Renal cortical epithelial cell (primary cell): ENCODE measurements at regions not wholly inside any gene's neighbourhood (a gene's known extent, or its start where the extent isn't known, plus 50 kb on each side); places are given as distances from the start of the nearest gene placed in this dataset.
A peak's percentile ranks its signal among the peaks of the same experiment; 100 is the strongest.
"Not testable (repeated sequence)": the region's sequence is repeated elsewhere in the genome, so short reads cannot be mapped to it uniquely, and the experiment has no call there.

Source experiments
- DNase-seq: peaks from one replicate; pipeline ENCODE4 v3.0.0-alpha.2; 2011; ENCODE audit warnings: low read depth

- no peak for DNase-seq
Measured at GRCh38 chr14:55897031-55897430, 221.2 kb upstream of the PELI2 start.

- no peak for DNase-seq
Measured at GRCh38 chr14:55898938-55899337, 219.3 kb upstream of the PELI2 start.

- DNase-seq: no peak
Measured at GRCh38 chr14:55899531-55899930, 218.7 kb upstream of the PELI2 start.

- no peak for DNase-seq
Measured at GRCh38 chr14:55900749-55901148, 217.5 kb upstream of the PELI2 start.

- DNase-seq: no peak
Measured at GRCh38 chr14:55901291-55901690, 216.9 kb upstream of the PELI2 start.

GRCh38 chr14:55902241-55902640, 216.0 kb upstream of the PELI2 start:
- DNase-seq: no peak

GRCh38 chr14:55904086-55904485, 214.1 kb upstream of the PELI2 start:
- no peak for DNase-seq

GRCh38 chr14:55908106-55908505, 210.1 kb upstream of the PELI2 start:
- no peak for DNase-seq

- no peak for DNase-seq
Measured at GRCh38 chr14:55909879-55910278, 208.3 kb upstream of the PELI2 start.

- no peak for DNase-seq
Measured at GRCh38 chr14:55910601-55911243, 207.5 kb upstream of the PELI2 start.

- peak; percentile 50 for DNase-seq
Measured at GRCh38 chr14:55911776-55912175, 206.4 kb upstream of the PELI2 start.

GRCh38 chr14:55912344-55912743, 205.9 kb upstream of the PELI2 start:
- DNase-seq: no peak

GRCh38 chr14:55913324-55914025, 204.7 kb upstream of the PELI2 start:
- peak; percentile 78 for DNase-seq

- DNase-seq: peak; percentile 90
Measured at GRCh38 chr14:55914771-55915170, 203.4 kb upstream of the PELI2 start.

- peak; percentile 60 for DNase-seq
Measured at GRCh38 chr14:55915456-55915855, 202.8 kb upstream of the PELI2 start.

GRCh38 chr14:55919800-55920199, 198.4 kb upstream of the PELI2 start:
- DNase-seq: not testable (repeated sequence)

- DNase-seq: no peak
Measured at GRCh38 chr14:55921511-55921910, 196.7 kb upstream of the PELI2 start.

GRCh38 chr14:55926007-55926406, 192.2 kb upstream of the PELI2 start:
- no peak for DNase-seq

GRCh38 chr14:55927028-55927427, 191.2 kb upstream of the PELI2 start:
- no peak for DNase-seq

- DNase-seq: no peak
Measured at GRCh38 chr14:55928276-55928675, 189.9 kb upstream of the PELI2 start.

- no peak for DNase-seq
Measured at GRCh38 chr14:55929136-55929535, 189.1 kb upstream of the PELI2 start.

GRCh38 chr14:55930016-55930784, 188.0 kb upstream of the PELI2 start:
- DNase-seq: no peak

- no peak for DNase-seq
Measured at GRCh38 chr14:55936691-55937090, 181.5 kb upstream of the PELI2 start.
